Tibial nerve (tissue), 4 donors: ENCODE measurements at regions not wholly inside any gene's neighbourhood (a gene's known extent, or its start where the extent isn't known, plus 50 kb on each side); places are given as distances from the start of the nearest gene placed in this dataset.

Experiments
- DNase-seq, 2 donors: peaks; one replicate each; pipeline ENCODE4 v3.0.0-alpha.2; 2019; ENCODE audit warnings: low spot score in 2 of 2
- H3K27ac ChIP-seq, 4 donors: fragments of 200-600 bp; sonication (generic) in 3 of 4; one replicate each; pipeline ENCODE4 v1.5.1; 2017 to 2019; ENCODE audit warnings: mild to moderate bottlenecking in 1 of 4
- H3K27me3 ChIP-seq, 2 donors: fragments of 200-600 bp; sonication (generic) in 1 of 2; one replicate each; pipeline versions ENCODE4 v1.5.1 to v1.6.0; 2017 to 2019
- H3K36me3 ChIP-seq, 3 donors: fragments of 200-600 bp; sonication (generic); one replicate each; pipeline ENCODE4 v1.5.1; 2018 to 2019
- H3K4me1 ChIP-seq, 4 donors: fragments of 200-600 bp; sonication (generic) in 3 of 4; one replicate each; pipeline ENCODE4 v1.5.1; 2017 to 2019
- H3K4me3 ChIP-seq, 4 donors: fragments of 200-600 bp; sonication (generic) in 3 of 4; one replicate each; pipeline ENCODE4 v1.5.1; 2017 to 2019; ENCODE audit warnings: mild to moderate bottlenecking in 1 of 4, moderate library complexity in 1 of 4
- H3K9me3 ChIP-seq, 4 donors: fragments of 200-600 bp; sonication (generic) in 3 of 4; one replicate each; pipeline ENCODE4 v1.5.1; 2017 to 2019
- EP300 ChIP-seq, 2 donors: sonication (generic); formaldehyde crosslinking; IDR thresholded peaks; one replicate each; pipeline ENCODE4 v1.6.1; 2017; ENCODE audit warnings: antibody characterized with exemption in 2 of 2, mild to moderate bottlenecking in 1 of 2
- POLR2A ChIP-seq, 2 donors: fragments of 450-650 bp; IDR thresholded peaks; one replicate each; pipeline ENCODE4 v1.6.1; 2017; ENCODE audit warnings: antibody characterized with exemption in 2 of 2, mild to moderate bottlenecking in 2 of 2, moderate library complexity in 2 of 2
- WGBS, 2 donors: methylation state at CpG; one replicate each; pipeline ENCODE4 v1.1.5; 2018; 5-methylcytosine and 5-hydroxymethylcytosine counted together
- TF ChIP-seq, protein P1 (sequence below), 5 experiments: fragments of 200-600 bp in 3 of 5; fragments of 450-650 bp in 2 of 5; sonication (generic) in 3 of 5; IDR thresholded peaks; one replicate each; pipeline ENCODE4 v1.5.1; 2016 to 2019; ENCODE audit warnings: antibody characterized with exemption in 5 of 5, mild to moderate bottlenecking in 3 of 5, moderate library complexity in 2 of 5

DNA sequence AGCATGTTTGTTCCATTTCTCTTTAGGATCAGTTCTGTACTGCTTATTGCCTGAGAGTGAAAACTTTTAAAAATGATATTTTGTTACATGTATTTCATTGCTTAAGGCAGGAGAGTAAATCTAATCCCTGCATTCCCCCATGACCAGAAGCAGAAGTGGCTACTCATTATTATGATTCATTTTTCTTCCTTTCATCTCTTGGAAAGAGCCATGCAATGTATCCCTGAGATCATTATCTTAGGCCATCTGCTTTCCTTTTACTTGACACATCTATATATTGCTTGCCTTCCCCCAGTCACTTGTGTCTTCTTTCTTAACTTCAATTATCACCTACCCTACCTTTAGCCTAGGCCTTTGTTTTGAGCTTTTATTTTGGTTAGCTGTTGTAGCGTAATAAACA is 430.4 kb upstream of the CHRM3 start:
- H3K27me3 ChIP-seq, result no peaks in the 10 kb centered on the region
- 89 to 94% methylated on average over 1 of the region's 1 CpG for WGBS, 2 donors
- H3K27ac ChIP-seq, result no peak overlapping the region
- no peaks in the 10 kb centered on the region for H3K36me3 ChIP-seq
- no peaks in the 10 kb centered on the region for H3K9me3 ChIP-seq
- H3K4me3 ChIP-seq, result no peak overlapping the region
- DNase-seq, result no peak
- peaks cover 0 to 10% (median 0%) of the 10 kb centered on the region in 4 donors for H3K4me1 ChIP-seq
- TF ChIP-seq POLR2A (IDR thresholded peaks at IDR 0.05), result no peak
- TF ChIP-seq EP300 (IDR thresholded peaks at IDR 0.05), result no peak
- TF ChIP-seq, protein P1, sequence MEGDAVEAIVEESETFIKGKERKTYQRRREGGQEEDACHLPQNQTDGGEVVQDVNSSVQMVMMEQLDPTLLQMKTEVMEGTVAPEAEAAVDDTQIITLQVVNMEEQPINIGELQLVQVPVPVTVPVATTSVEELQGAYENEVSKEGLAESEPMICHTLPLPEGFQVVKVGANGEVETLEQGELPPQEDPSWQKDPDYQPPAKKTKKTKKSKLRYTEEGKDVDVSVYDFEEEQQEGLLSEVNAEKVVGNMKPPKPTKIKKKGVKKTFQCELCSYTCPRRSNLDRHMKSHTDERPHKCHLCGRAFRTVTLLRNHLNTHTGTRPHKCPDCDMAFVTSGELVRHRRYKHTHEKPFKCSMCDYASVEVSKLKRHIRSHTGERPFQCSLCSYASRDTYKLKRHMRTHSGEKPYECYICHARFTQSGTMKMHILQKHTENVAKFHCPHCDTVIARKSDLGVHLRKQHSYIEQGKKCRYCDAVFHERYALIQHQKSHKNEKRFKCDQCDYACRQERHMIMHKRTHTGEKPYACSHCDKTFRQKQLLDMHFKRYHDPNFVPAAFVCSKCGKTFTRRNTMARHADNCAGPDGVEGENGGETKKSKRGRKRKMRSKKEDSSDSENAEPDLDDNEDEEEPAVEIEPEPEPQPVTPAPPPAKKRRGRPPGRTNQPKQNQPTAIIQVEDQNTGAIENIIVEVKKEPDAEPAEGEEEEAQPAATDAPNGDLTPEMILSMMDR (IDR thresholded peaks at IDR 0.05), result no peak

DNA sequence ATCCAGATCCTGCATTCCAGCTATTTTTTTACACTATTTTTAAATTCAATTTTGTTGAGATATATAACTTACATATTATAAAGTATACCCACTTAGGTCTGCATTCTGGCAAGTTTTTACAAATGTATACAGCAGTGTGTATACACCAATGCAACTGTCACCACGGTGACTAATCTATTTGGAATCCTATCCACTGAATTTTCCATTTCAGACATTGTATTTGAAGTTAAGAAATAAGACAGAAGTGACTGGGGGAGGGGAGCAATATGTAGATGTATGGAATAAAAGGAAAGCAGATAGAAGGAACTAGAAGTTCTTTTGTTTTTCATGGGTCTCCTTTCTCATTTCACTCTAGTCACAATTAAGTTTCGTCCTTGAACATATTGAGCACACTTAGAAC is 431.5 kb upstream of the CHRM3 start:
- Histone ChIP-seq H3K4me3 (no peak overlapping the region), H3K27ac (no peak overlapping the region), H3K27me3 (no peaks in the 10 kb centered on the region), H3K9me3 (no peaks in the 10 kb centered on the region), H3K4me1 (peaks cover 0 to 5% (median 0%) of the 10 kb centered on the region in 4 donors), H3K36me3 (no peaks in the 10 kb centered on the region)
- 73 to 75% methylated on average over 2 of the region's 2 CpGs for WGBS, 2 donors
- no peak for DNase-seq
- TF ChIP-seq EP300 (IDR thresholded peaks at IDR 0.05), result no peak
- TF ChIP-seq, protein P1 (IDR thresholded peaks at IDR 0.05), result no peak

DNA sequence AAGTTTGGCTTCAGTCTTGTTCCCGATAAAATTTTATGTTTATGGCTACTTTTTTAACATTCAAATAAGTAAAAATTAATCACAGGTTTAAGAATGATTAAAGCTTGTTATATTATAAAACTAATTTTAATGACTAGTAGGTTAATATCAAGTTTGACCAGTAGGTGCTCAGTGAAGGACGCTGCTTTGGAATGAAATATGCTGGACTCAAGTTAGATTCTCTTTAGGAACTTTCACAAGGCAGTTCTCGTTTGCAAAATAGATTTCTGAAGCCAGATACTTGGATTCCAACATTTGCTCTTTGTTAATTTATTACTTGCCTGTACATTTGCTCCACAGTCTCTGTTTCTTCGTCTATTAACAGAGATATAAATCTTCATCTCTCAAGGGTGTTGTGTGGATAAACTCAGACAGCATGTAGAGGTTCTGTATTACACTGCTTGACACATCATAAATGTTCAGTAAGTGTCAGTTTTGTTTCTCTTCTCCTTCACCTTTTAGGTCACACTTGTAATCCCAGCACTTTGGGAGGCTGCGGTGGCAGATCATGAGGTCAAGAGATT is 432.8 kb upstream of the CHRM3 start:
- no peak for TF ChIP-seq POLR2A (IDR thresholded peaks at IDR 0.05)
- TF ChIP-seq EP300 (IDR thresholded peaks at IDR 0.05), result no peak
- TF ChIP-seq, protein P1 (IDR thresholded peaks at IDR 0.05), result no peak
- WGBS, 2 donors, result 70 to 74% methylated on average over 5 of the region's 5 CpGs

DNA sequence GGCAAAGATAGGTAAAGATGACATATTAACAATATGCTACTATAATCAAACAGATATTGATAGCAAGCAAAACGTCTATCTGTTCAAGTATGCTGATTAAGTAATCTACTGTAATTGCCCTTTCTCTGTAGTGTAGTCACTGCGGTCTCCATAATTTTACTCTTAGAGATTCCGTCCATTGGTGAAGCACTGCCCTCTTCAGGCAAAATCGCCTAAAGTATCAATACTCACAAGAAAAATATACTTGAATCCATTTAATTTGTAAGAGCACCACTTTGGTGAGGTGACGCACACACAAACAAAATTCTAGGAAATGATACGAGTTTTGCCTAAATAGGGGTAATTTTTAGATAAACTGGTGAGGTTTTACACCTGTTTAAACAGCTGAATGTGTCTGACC is 434.6 kb upstream of the CHRM3 start:
- no peaks in the 10 kb centered on the region for H3K36me3 ChIP-seq
- H3K27me3 ChIP-seq, result no peaks in the 10 kb centered on the region
- no peak overlapping the region for H3K27ac ChIP-seq
- TF ChIP-seq, protein P1 (IDR thresholded peaks at IDR 0.05), result peak in 4 of 5 experiments; percentile 5 to 34 (median 18)
- TF ChIP-seq POLR2A (IDR thresholded peaks at IDR 0.05), result no peak
- no peaks in the 10 kb centered on the region for H3K9me3 ChIP-seq
- WGBS, 2 donors, result 31 to 32% methylated on average over 6 of the region's 6 CpGs
- H3K4me1 ChIP-seq, result no peaks in the 10 kb centered on the region
- DNase-seq, result peak in 1 of 2 donors; percentile 24
- no peak overlapping the region for H3K4me3 ChIP-seq

More for the DNA sequence above, 432.8 kb upstream of the CHRM3 start:
- no peaks in the 10 kb centered on the region for H3K9me3 ChIP-seq
- no peak for DNase-seq
- no peak overlapping the region for H3K27ac ChIP-seq
- no peak overlapping the region for H3K4me3 ChIP-seq
- no peaks in the 10 kb centered on the region for H3K27me3 ChIP-seq
- no peaks in the 10 kb centered on the region for H3K36me3 ChIP-seq
- H3K4me1 ChIP-seq, result no peaks in the 10 kb centered on the region

DNA sequence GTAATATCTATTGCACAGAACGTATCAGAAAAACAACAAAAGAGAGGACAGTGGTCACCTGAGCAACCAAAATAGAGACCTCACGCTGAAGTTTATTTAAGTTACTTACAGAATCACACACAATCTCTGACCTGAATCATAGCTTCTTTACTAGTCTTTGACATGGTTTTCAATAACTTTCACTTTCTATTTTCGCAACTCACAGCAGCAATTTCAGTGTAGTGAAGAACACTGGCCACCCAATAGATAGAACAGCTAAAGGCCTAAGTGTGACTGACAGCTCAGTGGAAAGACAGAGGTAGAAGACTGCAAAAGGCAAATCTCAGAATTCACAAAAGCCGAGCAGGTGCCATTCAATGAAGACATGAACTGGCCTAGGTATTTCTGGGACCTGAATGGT is 435.6 kb upstream of the CHRM3 start:
- no peak overlapping the region for H3K27ac ChIP-seq
- H3K36me3 ChIP-seq, result no peaks in the 10 kb centered on the region
- no peak overlapping the region for H3K4me3 ChIP-seq
- H3K4me1 ChIP-seq, result no peaks in the 10 kb centered on the region
- WGBS, 2 donors, result 48 to 65% methylated on average over 4 of the region's 4 CpGs
- no peaks in the 10 kb centered on the region for H3K9me3 ChIP-seq
- TF ChIP-seq POLR2A (IDR thresholded peaks at IDR 0.05) (no peak), EP300 (IDR thresholded peaks at IDR 0.05) (no peak)
- TF ChIP-seq, protein P1 (IDR thresholded peaks at IDR 0.05), result no peak
- DNase-seq, result no peak
- no peaks in the 10 kb centered on the region for H3K27me3 ChIP-seq
